ENCODE measurements at regions not wholly inside any gene's neighbourhood (a gene's known extent, or its start where the extent isn't known, plus 50 kb on each side); places are given as distances from the start of the nearest gene placed in this dataset.

GRCh38 chr6:133697666-133698065 lies 191.2 kb upstream of the TCF21 start:
- H3K56ac ChIP-seq (replicated peaks; ENCODE audit: insufficient read length, low read depth, low read length), result no peak overlapping the region
- no peak overlapping the region for H4K91ac ChIP-seq (replicated peaks; ENCODE audit: insufficient read length, low read length)
- H3K9me3 ChIP-seq (ENCODE audit: insufficient read depth in 2 of 2, low read depth in 1 of 2, low read length in 1 of 2), result no peaks in the 10 kb centered on the region
- no peak overlapping the region for H4K5ac ChIP-seq (ENCODE audit: insufficient read length, low read depth, low read length)
- H2BK120ac ChIP-seq (replicated peaks; ENCODE audit: low read depth, low read length), result no peak overlapping the region
- TF ChIP-seq CBX8 (IDR thresholded peaks at IDR 0.05; ENCODE audit: borderline replicate concordance, low read depth, low read length) (no peak), TBP (IDR thresholded peaks at IDR 0.05; ENCODE audit: low read depth, low read length) (no peak), GABPA (IDR thresholded peaks at IDR 0.05; ENCODE audit: borderline replicate concordance, insufficient read depth, low read length) (no peak), BCL11A (IDR thresholded peaks at IDR 0.05; ENCODE audit: low read depth in 2 of 2, low read length in 2 of 2) (no peak), MAX (IDR thresholded peaks at IDR 0.05) (no peak), YY1 (IDR thresholded peaks at IDR 0.05; ENCODE audit: low read depth, low read length) (no peak), CREB1 (IDR thresholded peaks at IDR 0.05) (no peak), ASH2L (IDR thresholded peaks at IDR 0.05; ENCODE audit: low read length) (no peak), SRF (IDR thresholded peaks at IDR 0.05; ENCODE audit: low read depth, low read length) (no peak)
- no peak overlapping the region for H2AFZ ChIP-seq (ENCODE audit: low read length)
- no peak overlapping the region for H2BK12ac ChIP-seq (ENCODE audit: low read depth, low read length)
- H2BK20ac ChIP-seq (ENCODE audit: low read length), result no peak overlapping the region
- H4K20me1 ChIP-seq (replicated peaks in 1 of 2; ENCODE audit: control insufficient read depth in 1 of 2, insufficient read depth in 2 of 2, low read length in 2 of 2), result no peaks in the 10 kb centered on the region
- H4K8ac ChIP-seq (ENCODE audit: extremely low read depth, insufficient read depth, low read length), result no peak overlapping the region
- peak overlapping the region in 1 of 4 experiments; percentile 49; a peak in 1 of 7 replicates for H3K9ac ChIP-seq (replicated peaks in 1 of 4; ENCODE audit: extremely low read depth in 1 of 4, low read depth in 3 of 4, low read length in 3 of 4)
- no peak overlapping the region for H3K4me3 ChIP-seq (ENCODE audit: extremely low read depth in 1 of 4, insufficient read depth in 2 of 4, low read depth in 3 of 4, low read length in 4 of 4)
- H2AK5ac ChIP-seq (ENCODE audit: low read depth, low read length), result no peak overlapping the region
- no peak overlapping the region for H2BK15ac ChIP-seq (ENCODE audit: low read length)
- H3K23ac ChIP-seq (ENCODE audit: insufficient read length), result no peak overlapping the region
- no peaks in the 10 kb centered on the region for H3K79me2 ChIP-seq (ENCODE audit: control insufficient read depth in 1 of 2, insufficient read depth in 2 of 2, low read length in 2 of 2)
- H3K27ac ChIP-seq (ENCODE audit: low read depth, low read length), result no peak overlapping the region
- WGBS, 2 experiments (ENCODE audit: extremely low coverage in 1 of 2, insufficient coverage in 1 of 2, insufficient read length in 1 of 2, insufficient replicate concordance in 2 of 2, low coverage in 1 of 2, low lambda C conversion rate in 2 of 2, missing lambda C conversion rate in 1 of 2), result 86% methylated on average over 1 of the region's 1 CpG; no CpG with 5 or more reads in 1 of the 2 experiments
- FAIRE-seq, result no peak
- no peak overlapping the region for H2BK5ac ChIP-seq (ENCODE audit: low read depth, low read length)
- H3K4ac ChIP-seq (replicated peaks; ENCODE audit: insufficient read length, low read depth, low read length), result no peak overlapping the region
- no peaks in the 10 kb centered on the region for H3K36me3 ChIP-seq (ENCODE audit: control insufficient read depth in 2 of 4, insufficient read depth in 4 of 4, low read length in 3 of 4)
- no peak overlapping the region for H3K4me2 ChIP-seq (ENCODE audit: insufficient read depth in 1 of 2, low read depth in 2 of 2, low read length in 2 of 2)
- ChIA-PET CTCF (ENCODE audit: partially characterized antibody) (no interaction called here), POLR2A (ENCODE audit: partially characterized antibody) (no interaction called here)
- no peaks in the 10 kb centered on the region for H3K23me2 ChIP-seq (ENCODE audit: low read depth, low read length)
- DNase-seq (ENCODE audit: low read depth in 1 of 2, low spot score in 2 of 2), result no peak
- H3K14ac ChIP-seq (ENCODE audit: insufficient read length), result no peak overlapping the region
- no peak overlapping the region for H3K18ac ChIP-seq (ENCODE audit: extremely low read depth, low read length)
- no peaks in the 10 kb centered on the region for H3K79me1 ChIP-seq (ENCODE audit: low read depth, low read length)
- H3K4me1 ChIP-seq (replicated peaks in 1 of 4; ENCODE audit: control insufficient read depth in 3 of 4, insufficient read depth in 4 of 4, low read length in 3 of 4), result peaks cover 0 to 3% (median 1%) of the 10 kb centered on the region in 4 experiments; a peak in 1 of 7 replicates
- H3K27me3 ChIP-seq (replicated peaks in 1 of 4; ENCODE audit: control insufficient read depth in 3 of 4, extremely low read depth in 1 of 4, insufficient read depth in 3 of 4, low read length in 3 of 4), result peaks cover 0 to 1% (median 0%) of the 10 kb centered on the region in 4 experiments; a peak in 1 of 7 replicates

Data from H1 (cell line).